Mesenchymal stem cell (in vitro differentiated cells and primary cell): ENCODE measurements at regions not wholly inside any gene's neighbourhood (a gene's known extent, or its start where the extent isn't known, plus 50 kb on each side); places are given as distances from the start of the nearest gene placed in this dataset.

Experiments used
- DNase-seq: peaks from one replicate; pipeline ENCODE4 v3.0.0-alpha.2; 2013
- H2AFZ ChIP-seq: one replicate; pipeline ENCODE4 v1.6.1; 2013; ENCODE audit warnings: low read depth, mild to moderate bottlenecking, control low read depth, inconsistent platforms, low read length, moderate library complexity
- H2AK5ac ChIP-seq: 2 replicates; pipeline ENCODE4 v1.6.1; 2013; ENCODE audit warnings: low read length, moderate library complexity, mild to moderate bottlenecking, inconsistent platforms; ENCODE audit not compliant: severe bottlenecking
- H2BK120ac ChIP-seq: one replicate; pipeline ENCODE4 v1.6.1; 2013; ENCODE audit warnings: low read depth, mild to moderate bottlenecking, inconsistent platforms, low read length, moderate library complexity
- H2BK12ac ChIP-seq, 2 experiments: one replicate each; pipeline ENCODE4 v1.6.1; 2013; ENCODE audit warnings: inconsistent platforms in 2 of 2, low read length in 2 of 2, mild to moderate bottlenecking in 2 of 2, moderate library complexity in 2 of 2, control low read depth in 1 of 2
- H2BK15ac ChIP-seq: one replicate; pipeline ENCODE4 v1.6.1; 2013; ENCODE audit warnings: mild to moderate bottlenecking, low read depth, inconsistent platforms; ENCODE audit not compliant: poor library complexity, severe bottlenecking
- H2BK5ac ChIP-seq: 2 replicates; pipeline ENCODE4 v1.6.1; 2013; ENCODE audit warnings: low read depth, mild to moderate bottlenecking, low read length, control low read depth, inconsistent platforms; ENCODE audit not compliant: poor library complexity, severe bottlenecking
- H3K14ac ChIP-seq, 2 experiments: one replicate each; pipeline ENCODE4 v1.6.1; 2013; ENCODE audit warnings: inconsistent platforms in 2 of 2, low read length in 2 of 2, control low read depth in 1 of 2, mild to moderate bottlenecking in 1 of 2, moderate library complexity in 1 of 2
- H3K18ac ChIP-seq, 2 experiments: one replicate each; pipeline ENCODE4 v1.6.1; 2013; ENCODE audit warnings: inconsistent platforms in 2 of 2, low read length in 2 of 2, control low read depth in 1 of 2, low read depth in 1 of 2, mild to moderate bottlenecking in 1 of 2
- H3K23ac ChIP-seq, 2 experiments: one replicate each; pipeline ENCODE4 v1.6.1; 2013; ENCODE audit warnings: inconsistent platforms in 2 of 2, low read length in 2 of 2, mild to moderate bottlenecking in 2 of 2, moderate library complexity in 2 of 2, control low read depth in 1 of 2
- H3K27ac ChIP-seq: 2 replicates; pipeline ENCODE4 v1.5.1; 2013; ENCODE audit warnings: mild to moderate bottlenecking, moderate library complexity, low read length, control low read depth, inconsistent platforms; ENCODE audit not compliant: poor library complexity, severe bottlenecking
- H3K27me3 ChIP-seq, 2 experiments: 2 replicates each; pipeline versions ENCODE4 v1.6.1 to v1.7.0; 2013; ENCODE audit warnings: low read length in 2 of 2, mild to moderate bottlenecking in 2 of 2, moderate library complexity in 2 of 2, control low read depth in 1 of 2, inconsistent platforms in 1 of 2; ENCODE audit not compliant: control insufficient read depth in 1 of 2, insufficient read depth in 1 of 2
- H3K36me3 ChIP-seq, 2 experiments: 2 replicates each; pipeline versions ENCODE4 v1.6.1 to v1.7.0; 2013; ENCODE audit warnings: low read length in 2 of 2, control low read depth in 1 of 2, inconsistent platforms in 1 of 2, low read depth in 1 of 2, mild to moderate bottlenecking in 1 of 2; ENCODE audit not compliant: insufficient read depth in 2 of 2, control insufficient read depth in 1 of 2
- H3K4ac ChIP-seq, 2 experiments: one replicate each; pipeline ENCODE4 v1.6.1; 2013; ENCODE audit warnings: inconsistent platforms in 2 of 2, low read length in 2 of 2, mild to moderate bottlenecking in 2 of 2, moderate library complexity in 2 of 2, control low read depth in 1 of 2, low read depth in 1 of 2
- H3K4me1 ChIP-seq: 2 replicates; pipeline ENCODE4 v1.6.1; 2013; ENCODE audit warnings: low read depth, low read length, control low read depth; ENCODE audit not compliant: control insufficient read depth, insufficient read depth
- H3K4me2 ChIP-seq: 2 replicates; pipeline ENCODE4 v1.6.1; 2013; ENCODE audit warnings: low read length, mild to moderate bottlenecking, inconsistent platforms; ENCODE audit not compliant: poor library complexity, severe bottlenecking
- H3K4me3 ChIP-seq, 2 experiments: 2 replicates each; pipeline versions ENCODE4 v1.5.1 to v1.7.0; 2013; ENCODE audit warnings: low read length in 2 of 2, mild to moderate bottlenecking in 2 of 2, control low read depth in 1 of 2, low read depth in 1 of 2; ENCODE audit not compliant: insufficient read depth in 1 of 2
- H3K79me1 ChIP-seq: replicated peaks from 2 replicates; pipeline ENCODE4 v1.6.1; 2013; ENCODE audit warnings: mild to moderate bottlenecking, control low read depth, low read length, inconsistent platforms; ENCODE audit not compliant: poor library complexity, severe bottlenecking
- H3K9ac ChIP-seq: 2 replicates; pipeline ENCODE4 v1.7.0; 2013; ENCODE audit warnings: mild to moderate bottlenecking, low read length, moderate library complexity
- H3K9me3 ChIP-seq: 2 replicates; pipeline ENCODE4 v1.7.0; 2013; ENCODE audit warnings: mild to moderate bottlenecking, low read length; ENCODE audit not compliant: control insufficient read depth
- H4K8ac ChIP-seq: one replicate; pipeline ENCODE4 v1.6.1; 2013; ENCODE audit warnings: inconsistent platforms, mild to moderate bottlenecking, low read length, moderate library complexity
- H4K91ac ChIP-seq: one replicate; pipeline ENCODE4 v1.6.1; 2013; ENCODE audit warnings: mild to moderate bottlenecking, low read length, inconsistent platforms
- WGBS: methylation state at CpG from one replicate; pipeline ENCODE4 v1.1.7; 2013; ENCODE audit warnings: mixed read lengths; 5-methylcytosine and 5-hydroxymethylcytosine counted together

DNA sequence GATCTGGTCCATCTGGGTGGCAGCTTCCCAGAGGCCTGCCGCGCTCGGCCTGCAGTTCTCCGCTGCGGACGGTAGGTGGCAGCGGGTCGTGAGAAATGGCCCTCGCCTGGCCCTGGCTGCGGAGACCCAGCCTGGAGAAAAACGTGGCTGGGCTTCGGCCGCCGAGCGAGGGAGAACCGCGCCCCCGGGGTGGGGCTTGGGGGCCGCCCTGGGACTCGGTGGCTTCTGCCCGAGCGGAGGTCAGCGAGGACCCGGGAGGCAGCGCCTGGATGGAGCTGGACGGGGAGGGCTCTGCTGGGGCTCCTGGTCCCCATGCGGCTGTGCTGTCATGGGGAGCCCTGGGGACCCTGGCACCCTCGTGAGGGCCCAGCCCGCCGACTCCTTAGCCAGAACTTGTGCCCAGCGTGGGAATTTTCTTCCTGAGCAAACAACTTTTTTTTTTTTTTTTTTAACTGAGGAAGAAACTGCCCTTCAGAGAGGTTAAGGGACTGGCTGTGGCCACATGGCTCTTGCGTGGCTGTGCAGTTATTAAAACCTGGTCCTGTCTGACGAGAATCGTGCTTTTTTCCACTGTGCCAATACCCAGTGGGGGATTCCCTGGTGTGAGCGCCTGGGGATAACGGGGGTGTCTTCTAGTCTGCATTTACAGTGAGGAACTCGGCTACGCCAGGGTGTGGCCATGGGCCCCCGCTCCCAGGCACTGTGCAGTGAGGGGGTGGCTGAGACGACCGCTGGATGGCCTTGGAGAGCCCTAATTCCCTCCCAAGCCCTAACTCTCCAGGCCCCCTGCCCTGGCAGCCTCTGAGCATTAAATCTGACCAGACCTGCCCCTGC is 535.6 kb downstream of the INSC start:
- H3K27me3 ChIP-seq: peaks cover 19 to 39% of the 10 kb centered on the region in 2 experiments
- H3K9ac ChIP-seq: peak overlapping the region; percentile 73
- peak overlapping the region in 1 of 2 experiments; percentile 97 for H3K14ac ChIP-seq
- peak overlapping the region; percentile 51 to 71 for H3K4me3 ChIP-seq
- H3K4me2 ChIP-seq: peak overlapping the region; percentile 89
- peaks cover 7% of the 10 kb centered on the region for H3K4me1 ChIP-seq
- peak overlapping the region; percentile 35 to 95 for H3K4ac ChIP-seq
- no peaks in the 10 kb centered on the region for H3K36me3 ChIP-seq
- H3K27ac ChIP-seq: no peak overlapping the region
- no peaks in the 10 kb centered on the region for H3K9me3 ChIP-seq
- H3K18ac ChIP-seq: peak overlapping the region; percentile 79 to 93
- no peak overlapping the region for H2BK5ac ChIP-seq
- peak; percentile 95 for DNase-seq
- H3K23ac ChIP-seq: no peak overlapping the region
- WGBS: 4% methylated on average over 38 of the region's 41 CpGs
- H2BK120ac ChIP-seq: peak overlapping the region; percentile 96
- no peak overlapping the region for H2AFZ ChIP-seq
- peak overlapping the region; percentile 94 for H4K91ac ChIP-seq
- H4K8ac ChIP-seq: peak overlapping the region; percentile 98
- H2AK5ac ChIP-seq: no peak overlapping the region
- peak overlapping the region; percentile 65 to 99 for H2BK12ac ChIP-seq
- peak overlapping the region; percentile 100 for H2BK15ac ChIP-seq
- no peaks in the 10 kb centered on the region for H3K79me1 ChIP-seq

DNA sequence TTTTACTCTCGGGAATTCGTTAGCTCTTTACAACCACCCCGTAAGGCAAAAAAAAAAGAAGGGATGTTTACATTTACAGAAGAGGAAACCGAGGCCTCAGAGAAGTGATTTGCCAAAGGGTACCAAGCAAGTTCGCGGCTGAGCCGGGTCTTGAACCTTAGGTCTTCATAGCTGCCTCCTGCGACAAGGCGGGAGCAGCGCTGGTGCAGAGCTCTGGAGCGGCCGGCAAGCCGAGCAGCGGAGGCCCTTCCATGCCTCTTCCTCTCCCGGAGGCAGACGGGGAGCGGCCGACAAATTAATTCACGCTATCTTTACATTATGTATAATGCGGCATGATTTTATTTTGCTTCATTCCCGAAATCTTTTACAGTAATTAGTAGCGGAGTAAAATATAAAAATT is 536.3 kb downstream of the INSC start:
- no peak overlapping the region for H2BK5ac ChIP-seq
- peak overlapping the region; percentile 35 to 95 for H3K4ac ChIP-seq
- no peak overlapping the region for H3K27ac ChIP-seq
- H3K4me1 ChIP-seq: peaks cover 7% of the 10 kb centered on the region
- 86% methylated on average over 14 of the region's 22 CpGs for WGBS
- no peaks in the 10 kb centered on the region for H3K36me3 ChIP-seq
- H4K91ac ChIP-seq: peak overlapping the region; percentile 94
- peak overlapping the region; percentile 96 for H2BK120ac ChIP-seq
- no peak for DNase-seq
- peak overlapping the region; percentile 87 to 90 for H3K18ac ChIP-seq
- peaks cover 19 to 43% of the 10 kb centered on the region in 2 experiments for H3K27me3 ChIP-seq
- no peaks in the 10 kb centered on the region for H3K79me1 ChIP-seq
- H2BK15ac ChIP-seq: peak overlapping the region; percentile 78
- no peak overlapping the region for H2AFZ ChIP-seq
- H3K14ac ChIP-seq: peak overlapping the region in 1 of 2 experiments; percentile 77
- peak overlapping the region; percentile 36 for H3K9ac ChIP-seq
- H3K9me3 ChIP-seq: no peaks in the 10 kb centered on the region
- H4K8ac ChIP-seq: peak overlapping the region; percentile 96
- H2AK5ac ChIP-seq: no peak overlapping the region
- no peak overlapping the region for H3K4me2 ChIP-seq
- peak overlapping the region; percentile 77 to 97 for H2BK12ac ChIP-seq
- H3K23ac ChIP-seq: no peak overlapping the region
- H3K4me3 ChIP-seq: no peak overlapping the region

GRCh38 chr11:15651816-15652215 is 537.1 kb downstream of the INSC start:
- no peak overlapping the region for H2BK5ac ChIP-seq
- H2AFZ ChIP-seq: peak overlapping the region; percentile 29
- peak overlapping the region in 1 of 2 experiments; percentile 68 for H3K4me3 ChIP-seq
- 80% methylated on average over 11 of the region's 11 CpGs for WGBS
- H2BK12ac ChIP-seq: peak overlapping the region; percentile 14 to 75
- no peaks in the 10 kb centered on the region for H3K9me3 ChIP-seq
- H3K79me1 ChIP-seq: no peaks in the 10 kb centered on the region
- H3K36me3 ChIP-seq: no peaks in the 10 kb centered on the region
- no peak overlapping the region for H3K4me2 ChIP-seq
- H3K18ac ChIP-seq: peak overlapping the region; percentile 3 to 84
- H2BK15ac ChIP-seq: no peak overlapping the region
- peaks cover 7% of the 10 kb centered on the region for H3K4me1 ChIP-seq
- H3K27me3 ChIP-seq: peaks cover 21 to 44% of the 10 kb centered on the region in 2 experiments
- no peak overlapping the region for H2AK5ac ChIP-seq
- peak overlapping the region; percentile 1 for H4K8ac ChIP-seq
- no peak overlapping the region for H3K23ac ChIP-seq
- H4K91ac ChIP-seq: no peak overlapping the region
- DNase-seq: no peak
- H3K4ac ChIP-seq: peak overlapping the region in 1 of 2 experiments; percentile 85
- peak overlapping the region; percentile 36 for H3K9ac ChIP-seq
- no peak overlapping the region for H2BK120ac ChIP-seq
- H3K14ac ChIP-seq: no peak overlapping the region
- H3K27ac ChIP-seq: no peak overlapping the region

DNA sequence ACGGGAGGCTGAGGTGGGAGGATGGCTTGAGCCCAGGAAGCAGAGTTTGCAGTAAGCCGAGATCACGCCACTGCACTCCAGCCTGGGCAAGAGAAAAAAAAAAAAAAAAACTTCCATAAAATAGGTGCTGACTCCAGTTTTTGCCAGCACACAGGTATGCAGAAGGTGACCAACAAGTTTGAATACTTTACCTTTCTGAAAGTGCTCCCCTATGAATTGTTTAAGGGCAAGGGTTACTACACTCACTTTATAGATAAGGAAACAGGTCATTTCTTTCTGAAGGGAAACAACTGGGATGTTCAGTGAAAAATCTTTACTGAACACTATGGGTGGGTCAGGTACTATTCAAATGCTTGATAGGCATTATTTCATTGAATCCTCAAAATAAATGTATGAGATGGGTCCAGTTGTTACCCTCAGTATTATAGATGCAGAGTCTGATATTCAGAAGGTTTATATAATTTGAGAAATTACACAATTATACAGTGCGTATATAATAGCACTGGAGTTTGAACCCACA is 538.5 kb downstream of the INSC start:
- no peaks in the 10 kb centered on the region for H3K79me1 ChIP-seq
- no peaks in the 10 kb centered on the region for H3K9me3 ChIP-seq
- no peak overlapping the region for H2AK5ac ChIP-seq
- H3K4ac ChIP-seq: no peak overlapping the region
- WGBS: 100% methylated on average over 1 of the region's 4 CpGs
- H3K9ac ChIP-seq: no peak overlapping the region
- H2BK12ac ChIP-seq: no peak overlapping the region
- no peaks in the 10 kb centered on the region for H3K36me3 ChIP-seq
- no peak overlapping the region for H4K91ac ChIP-seq
- no peak overlapping the region for H3K27ac ChIP-seq
- H2BK15ac ChIP-seq: no peak overlapping the region
- no peak overlapping the region for H2BK5ac ChIP-seq
- no peak overlapping the region for H2AFZ ChIP-seq
- H2BK120ac ChIP-seq: no peak overlapping the region
- peaks cover 24 to 51% of the 10 kb centered on the region in 2 experiments for H3K27me3 ChIP-seq
- H3K18ac ChIP-seq: no peak overlapping the region
- DNase-seq: no peak
- no peak overlapping the region for H4K8ac ChIP-seq
- H3K4me1 ChIP-seq: peaks cover 7% of the 10 kb centered on the region
- no peak overlapping the region for H3K14ac ChIP-seq
- no peak overlapping the region for H3K23ac ChIP-seq
- no peak overlapping the region for H3K4me3 ChIP-seq
- no peak overlapping the region for H3K4me2 ChIP-seq
